ENCODE measurements at regions not wholly inside any gene's neighbourhood (a gene's known extent, or its start where the extent isn't known, plus 50 kb on each side); places are given as distances from the start of the nearest gene placed in this dataset.

DNA sequence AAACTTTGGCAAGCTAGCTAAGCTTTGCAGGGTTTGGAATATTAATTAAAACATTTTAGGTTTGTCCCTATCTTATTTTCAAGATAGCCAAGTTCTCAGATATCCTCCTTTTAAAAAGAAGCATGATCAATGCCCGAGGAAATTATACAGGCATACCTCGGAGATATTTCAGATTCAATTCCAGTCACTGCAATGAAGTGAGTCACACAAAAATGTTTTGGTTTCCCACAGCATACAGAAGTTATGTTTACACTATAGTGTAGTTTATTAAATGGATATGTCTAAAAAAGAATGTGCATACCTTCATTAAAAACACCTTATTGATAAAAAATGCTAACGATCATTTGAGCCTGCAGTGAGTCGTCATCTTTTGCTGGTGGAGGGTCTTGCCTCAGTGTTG lies 382.9 kb upstream of the NPVF start:
- Histone ChIP-seq H3K27ac (ENCODE audit: low read length) (no peak overlapping the region), H3K9me3 (ENCODE audit: low read length) (peaks cover 12% of the 10 kb centered on the region), H3K9me2 (ENCODE audit: insufficient read depth, low read length) (no peaks in the 10 kb centered on the region), H3K36me3 (ENCODE audit: insufficient read depth, low read length) (no peaks in the 10 kb centered on the region), H3K4me3 (ENCODE audit: low read length) (no peak overlapping the region), H3K9ac (ENCODE audit: low read length) (no peak overlapping the region), H3F3A (ENCODE audit: insufficient read depth, low read length, poor library complexity, severe bottlenecking) (no peaks in the 10 kb centered on the region), H3K27me3 (ENCODE audit: insufficient read depth, low read depth, low read length) (no peaks in the 10 kb centered on the region), H3K4me2 (ENCODE audit: low read length) (no peak overlapping the region), H2AFZ (ENCODE audit: low read depth, low read length) (no peak overlapping the region), H4K20me1 (ENCODE audit: insufficient read depth) (no peaks in the 10 kb centered on the region), H3K79me2 (replicated peaks; ENCODE audit: insufficient read depth, low read length) (no peaks in the 10 kb centered on the region)
- TF ChIP-seq EP300 (conservative IDR thresholded peaks at IDR 0.05; ENCODE audit: poor library complexity, severe bottlenecking) (no peak), EZH2 (IDR thresholded peaks at IDR 0.05; ENCODE audit: borderline replicate concordance, insufficient read depth, low read length, poor library complexity, severe bottlenecking) (no peak), SMC3 (conservative IDR thresholded peaks at IDR 0.05; ENCODE audit: poor library complexity) (no peak), RAD21 (conservative IDR thresholded peaks at IDR 0.05) (no peak), MXI1 (conservative IDR thresholded peaks at IDR 0.05; ENCODE audit: poor library complexity, severe bottlenecking) (no peak), POLR2AphosphoS5 (IDR thresholded peaks at IDR 0.05) (no peak), TAF1 (IDR thresholded peaks at IDR 0.05; ENCODE audit: low read depth) (no peak)
- TF ChIP-seq, protein P1, sequence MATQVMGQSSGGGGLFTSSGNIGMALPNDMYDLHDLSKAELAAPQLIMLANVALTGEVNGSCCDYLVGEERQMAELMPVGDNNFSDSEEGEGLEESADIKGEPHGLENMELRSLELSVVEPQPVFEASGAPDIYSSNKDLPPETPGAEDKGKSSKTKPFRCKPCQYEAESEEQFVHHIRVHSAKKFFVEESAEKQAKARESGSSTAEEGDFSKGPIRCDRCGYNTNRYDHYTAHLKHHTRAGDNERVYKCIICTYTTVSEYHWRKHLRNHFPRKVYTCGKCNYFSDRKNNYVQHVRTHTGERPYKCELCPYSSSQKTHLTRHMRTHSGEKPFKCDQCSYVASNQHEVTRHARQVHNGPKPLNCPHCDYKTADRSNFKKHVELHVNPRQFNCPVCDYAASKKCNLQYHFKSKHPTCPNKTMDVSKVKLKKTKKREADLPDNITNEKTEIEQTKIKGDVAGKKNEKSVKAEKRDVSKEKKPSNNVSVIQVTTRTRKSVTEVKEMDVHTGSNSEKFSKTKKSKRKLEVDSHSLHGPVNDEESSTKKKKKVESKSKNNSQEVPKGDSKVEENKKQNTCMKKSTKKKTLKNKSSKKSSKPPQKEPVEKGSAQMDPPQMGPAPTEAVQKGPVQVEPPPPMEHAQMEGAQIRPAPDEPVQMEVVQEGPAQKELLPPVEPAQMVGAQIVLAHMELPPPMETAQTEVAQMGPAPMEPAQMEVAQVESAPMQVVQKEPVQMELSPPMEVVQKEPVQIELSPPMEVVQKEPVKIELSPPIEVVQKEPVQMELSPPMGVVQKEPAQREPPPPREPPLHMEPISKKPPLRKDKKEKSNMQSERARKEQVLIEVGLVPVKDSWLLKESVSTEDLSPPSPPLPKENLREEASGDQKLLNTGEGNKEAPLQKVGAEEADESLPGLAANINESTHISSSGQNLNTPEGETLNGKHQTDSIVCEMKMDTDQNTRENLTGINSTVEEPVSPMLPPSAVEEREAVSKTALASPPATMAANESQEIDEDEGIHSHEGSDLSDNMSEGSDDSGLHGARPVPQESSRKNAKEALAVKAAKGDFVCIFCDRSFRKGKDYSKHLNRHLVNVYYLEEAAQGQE (IDR thresholded peaks at IDR 0.05; ENCODE audit: borderline replicate concordance), result no peak
- TF ChIP-seq, protein P2, sequence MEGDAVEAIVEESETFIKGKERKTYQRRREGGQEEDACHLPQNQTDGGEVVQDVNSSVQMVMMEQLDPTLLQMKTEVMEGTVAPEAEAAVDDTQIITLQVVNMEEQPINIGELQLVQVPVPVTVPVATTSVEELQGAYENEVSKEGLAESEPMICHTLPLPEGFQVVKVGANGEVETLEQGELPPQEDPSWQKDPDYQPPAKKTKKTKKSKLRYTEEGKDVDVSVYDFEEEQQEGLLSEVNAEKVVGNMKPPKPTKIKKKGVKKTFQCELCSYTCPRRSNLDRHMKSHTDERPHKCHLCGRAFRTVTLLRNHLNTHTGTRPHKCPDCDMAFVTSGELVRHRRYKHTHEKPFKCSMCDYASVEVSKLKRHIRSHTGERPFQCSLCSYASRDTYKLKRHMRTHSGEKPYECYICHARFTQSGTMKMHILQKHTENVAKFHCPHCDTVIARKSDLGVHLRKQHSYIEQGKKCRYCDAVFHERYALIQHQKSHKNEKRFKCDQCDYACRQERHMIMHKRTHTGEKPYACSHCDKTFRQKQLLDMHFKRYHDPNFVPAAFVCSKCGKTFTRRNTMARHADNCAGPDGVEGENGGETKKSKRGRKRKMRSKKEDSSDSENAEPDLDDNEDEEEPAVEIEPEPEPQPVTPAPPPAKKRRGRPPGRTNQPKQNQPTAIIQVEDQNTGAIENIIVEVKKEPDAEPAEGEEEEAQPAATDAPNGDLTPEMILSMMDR (IDR thresholded peaks at IDR 0.05; ENCODE audit: poor library complexity, severe bottlenecking), result no peak

DNA sequence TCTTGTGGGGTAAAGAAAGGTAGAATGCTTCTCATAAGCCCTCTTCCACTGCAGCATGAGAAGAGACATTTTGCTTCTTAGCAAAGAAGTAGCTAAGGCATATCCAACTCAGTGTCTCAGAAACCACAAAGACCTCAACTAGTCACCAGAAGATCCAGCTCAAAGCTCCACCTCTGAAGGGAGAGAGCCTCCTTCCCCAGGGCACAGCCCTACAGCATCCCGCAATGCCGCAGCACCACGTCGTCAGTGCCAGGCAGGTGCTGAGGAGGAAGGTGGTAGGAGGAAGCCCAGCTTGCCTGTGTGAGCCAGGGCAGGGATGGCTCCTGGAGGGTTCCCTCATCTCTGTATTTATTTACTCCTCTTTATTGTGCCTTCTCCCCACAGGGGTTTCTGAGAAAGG lies 385.6 kb upstream of the NPVF start:
- no peaks in the 10 kb centered on the region for H4K20me1 ChIP-seq (ENCODE audit: insufficient read depth)
- no peaks in the 10 kb centered on the region for H3F3A ChIP-seq (ENCODE audit: insufficient read depth, low read length, poor library complexity, severe bottlenecking)
- no peak overlapping the region for H3K9ac ChIP-seq (ENCODE audit: low read length)
- H2AFZ ChIP-seq (ENCODE audit: low read depth, low read length), result no peak overlapping the region
- no peak overlapping the region for H3K4me3 ChIP-seq (ENCODE audit: low read length)
- H3K36me3 ChIP-seq (ENCODE audit: insufficient read depth, low read length), result no peaks in the 10 kb centered on the region
- H3K4me2 ChIP-seq (ENCODE audit: low read length), result no peak overlapping the region
- no peaks in the 10 kb centered on the region for H3K27me3 ChIP-seq (ENCODE audit: insufficient read depth, low read depth, low read length)
- TF ChIP-seq, protein P1 (IDR thresholded peaks at IDR 0.05; ENCODE audit: borderline replicate concordance), result no peak
- TF ChIP-seq EP300 (conservative IDR thresholded peaks at IDR 0.05; ENCODE audit: poor library complexity, severe bottlenecking) (no peak), POLR2AphosphoS5 (IDR thresholded peaks at IDR 0.05) (no peak), EZH2 (IDR thresholded peaks at IDR 0.05; ENCODE audit: borderline replicate concordance, insufficient read depth, low read length, poor library complexity, severe bottlenecking) (no peak), MXI1 (conservative IDR thresholded peaks at IDR 0.05; ENCODE audit: poor library complexity, severe bottlenecking) (no peak), TAF1 (IDR thresholded peaks at IDR 0.05; ENCODE audit: low read depth) (no peak)
- no peaks in the 10 kb centered on the region for H3K9me2 ChIP-seq (ENCODE audit: insufficient read depth, low read length)
- no peaks in the 10 kb centered on the region for H3K79me2 ChIP-seq (replicated peaks; ENCODE audit: insufficient read depth, low read length)
- peaks cover 12% of the 10 kb centered on the region for H3K9me3 ChIP-seq (ENCODE audit: low read length)
- no peak overlapping the region for H3K27ac ChIP-seq (ENCODE audit: low read length)

Data from neural cell (in vitro differentiated cells).